Body of pancreas (tissue), 4 donors: ENCODE measurements at regions not wholly inside any gene's neighbourhood (a gene's known extent, or its start where the extent isn't known, plus 50 kb on each side); places are given as distances from the start of the nearest gene placed in this dataset.

Experiments used
- CTCF ChIP-seq, 7 experiments: fragments of 450-650 bp in 4 of 7; fragments of 200-600 bp in 3 of 7; sonication (generic) in 3 of 7; IDR thresholded peaks; one replicate each; pipeline ENCODE4 v1.5.1; 2016 to 2019; ENCODE audit warnings: antibody characterized with exemption in 7 of 7
- POLR2A ChIP-seq, 3 donors: fragments of 450-650 bp; IDR thresholded peaks; one replicate each; pipeline ENCODE4 v1.6.1; 2016; ENCODE audit warnings: antibody characterized with exemption in 3 of 3, mild to moderate bottlenecking in 2 of 3

GRCh38 chr7:155974186-155974897 lies 162.1 kb upstream of the SHH start:
- TF ChIP-seq CTCF (IDR thresholded peaks at IDR 0.05) (no peak), POLR2A (IDR thresholded peaks at IDR 0.05) (no peak)
